ENCODE measurements at regions not wholly inside any gene's neighbourhood (a gene's known extent, or its start where the extent isn't known, plus 50 kb on each side); places are given as distances from the start of the nearest gene placed in this dataset.
"Not testable (repeated sequence)": the region's sequence is repeated elsewhere in the genome, so short reads cannot be mapped to it uniquely, and the experiment has no call there.

- H3K4me3 Mint-ChIP-seq, result no peak overlapping the region
- peaks cover 2% of the 10 kb centered on the region for H3K36me3 Mint-ChIP-seq
- no peak overlapping the region for H3K27ac Mint-ChIP-seq
- H3K9me3 Mint-ChIP-seq, result no peaks in the 10 kb centered on the region
- no peaks in the 10 kb centered on the region for H3K27me3 Mint-ChIP-seq
- no peaks in the 10 kb centered on the region for H3K4me1 Mint-ChIP-seq
Measured at GRCh38 chr14:58738876-58739275, 101.1 kb downstream of the DACT1 start.

GRCh38 chr14:58739674-58740073 is 101.9 kb downstream of the DACT1 start:
- no peaks in the 10 kb centered on the region for H3K4me1 Mint-ChIP-seq
- H3K27ac Mint-ChIP-seq, result no peak overlapping the region
- no peaks in the 10 kb centered on the region for H3K27me3 Mint-ChIP-seq
- H3K4me3 Mint-ChIP-seq, result no peak overlapping the region
- peaks cover 2% of the 10 kb centered on the region for H3K36me3 Mint-ChIP-seq
- no peaks in the 10 kb centered on the region for H3K9me3 Mint-ChIP-seq

GRCh38 chr14:58740379-58740935 is 102.7 kb downstream of the DACT1 start:
- H3K36me3 Mint-ChIP-seq, result peaks cover 2% of the 10 kb centered on the region
- H3K4me3 Mint-ChIP-seq, result no peak overlapping the region
- H3K9me3 Mint-ChIP-seq, result no peaks in the 10 kb centered on the region
- no peaks in the 10 kb centered on the region for H3K27me3 Mint-ChIP-seq
- H3K4me1 Mint-ChIP-seq, result no peaks in the 10 kb centered on the region
- peak overlapping the region; percentile 3 for H3K27ac Mint-ChIP-seq

GRCh38 chr14:58744801-58745394 is 107.1 kb downstream of the DACT1 start:
- Mint-ChIP-seq H3K27me3 (no peaks in the 10 kb centered on the region), H3K4me1 (peaks cover 12% of the 10 kb centered on the region), H3K9me3 (no peaks in the 10 kb centered on the region), H3K27ac (no peak overlapping the region), H3K4me3 (no peak overlapping the region), H3K36me3 (no peaks in the 10 kb centered on the region)

GRCh38 chr14:58746261-58746660 is 108.5 kb downstream of the DACT1 start:
- Mint-ChIP-seq H3K9me3 (no peaks in the 10 kb centered on the region), H3K27me3 (no peaks in the 10 kb centered on the region), H3K4me3 (no peak overlapping the region), H3K4me1 (peaks cover 16% of the 10 kb centered on the region), H3K36me3 (no peaks in the 10 kb centered on the region), H3K27ac (no peak overlapping the region)

DNA sequence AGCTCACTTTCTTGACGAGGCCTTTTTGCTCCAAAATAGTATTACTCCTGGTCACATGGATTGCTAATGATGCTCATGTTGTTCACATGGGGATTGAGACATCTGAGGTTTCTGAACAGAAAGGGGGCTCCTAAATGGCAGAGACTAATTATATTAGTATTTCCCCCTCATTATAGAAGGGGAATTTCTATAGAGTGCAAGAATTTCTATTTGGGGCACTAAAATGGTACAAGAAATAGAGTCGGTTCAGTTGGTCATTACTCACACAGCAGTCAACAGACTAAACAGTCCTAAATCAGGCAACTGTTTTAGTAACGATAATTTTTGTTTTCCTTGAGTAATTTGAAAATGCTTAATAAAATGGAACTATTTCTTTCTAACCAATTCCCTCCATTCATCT is 108.9 kb downstream of the DACT1 start:
- H3K4me1 Mint-ChIP-seq, result peaks cover 16% of the 10 kb centered on the region
- H3K4me3 Mint-ChIP-seq, result no peak overlapping the region
- no peaks in the 10 kb centered on the region for H3K27me3 Mint-ChIP-seq
- H3K36me3 Mint-ChIP-seq, result no peaks in the 10 kb centered on the region
- no peak overlapping the region for H3K27ac Mint-ChIP-seq
- no peaks in the 10 kb centered on the region for H3K9me3 Mint-ChIP-seq

GRCh38 chr14:58747181-58747580 is 109.4 kb downstream of the DACT1 start:
- no peak overlapping the region for H3K4me3 Mint-ChIP-seq

DNA sequence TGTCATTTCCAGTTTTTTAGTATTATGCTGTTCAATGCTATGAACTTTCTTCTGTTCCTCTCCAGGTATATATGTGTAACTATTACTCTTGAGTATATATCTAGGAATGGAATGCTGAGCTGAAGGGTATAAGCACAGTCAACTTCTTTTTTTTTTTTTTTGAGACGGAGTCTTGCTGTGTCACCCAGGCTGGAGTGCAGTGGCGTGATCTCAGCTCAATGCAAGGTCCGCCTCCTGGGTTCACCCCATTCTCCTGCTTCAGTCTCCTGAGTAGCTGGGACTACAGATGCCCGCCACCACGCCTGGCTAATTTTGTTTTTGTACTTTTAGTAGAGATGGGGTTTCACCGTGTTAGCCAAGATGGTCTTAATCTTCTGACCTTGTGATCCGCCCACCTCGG is 110.5 kb downstream of the DACT1 start:
- H3K27ac Mint-ChIP-seq, H3K36me3 Mint-ChIP-seq, H3K27me3 Mint-ChIP-seq, H3K9me3 Mint-ChIP-seq, H3K4me3 Mint-ChIP-seq: not testable (repeated sequence)
- peaks cover 16% of the 10 kb centered on the region for H3K4me1 Mint-ChIP-seq

More at GRCh38 chr14:58747181-58747580, 109.4 kb downstream of the DACT1 start:
- no peaks in the 10 kb centered on the region for H3K9me3 Mint-ChIP-seq
- no peaks in the 10 kb centered on the region for H3K36me3 Mint-ChIP-seq
- no peaks in the 10 kb centered on the region for H3K27me3 Mint-ChIP-seq
- peaks cover 16% of the 10 kb centered on the region for H3K4me1 Mint-ChIP-seq
- H3K27ac Mint-ChIP-seq, result no peak overlapping the region

DNA sequence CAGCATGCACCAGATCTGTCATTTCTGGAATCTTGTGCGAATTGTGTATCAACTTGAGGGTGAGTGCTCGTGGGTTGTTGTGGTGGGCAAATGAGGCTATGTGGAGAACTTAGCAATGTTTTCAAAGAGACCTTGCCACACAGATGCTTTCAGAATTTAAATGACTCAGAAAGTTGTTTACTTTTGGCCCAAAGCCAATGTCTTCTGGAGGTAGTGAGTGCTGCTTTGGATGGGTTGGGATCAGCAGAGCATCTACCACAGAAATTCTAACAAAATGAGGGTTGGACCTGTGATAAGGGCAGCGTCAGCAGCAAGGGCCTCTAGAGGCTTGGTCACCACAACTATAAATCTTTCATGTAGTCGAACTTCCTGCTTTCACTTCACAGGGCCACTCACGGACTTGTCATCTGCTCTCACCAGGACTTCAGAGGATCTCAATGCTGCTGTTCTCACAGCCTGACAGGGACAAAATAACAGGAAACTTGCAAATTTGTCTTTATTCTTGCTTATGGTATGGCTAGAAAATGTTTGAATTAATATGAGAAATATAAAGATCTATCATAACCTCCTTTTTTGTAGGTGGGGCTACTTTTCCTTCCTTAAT is 111.4 kb downstream of the DACT1 start:
- Mint-ChIP-seq H3K36me3 (no peaks in the 10 kb centered on the region), H3K27me3 (no peaks in the 10 kb centered on the region), H3K4me1 (peaks cover 16% of the 10 kb centered on the region), H3K4me3 (peak overlapping the region; percentile 8), H3K9me3 (no peaks in the 10 kb centered on the region), H3K27ac (no peak overlapping the region)

DNA sequence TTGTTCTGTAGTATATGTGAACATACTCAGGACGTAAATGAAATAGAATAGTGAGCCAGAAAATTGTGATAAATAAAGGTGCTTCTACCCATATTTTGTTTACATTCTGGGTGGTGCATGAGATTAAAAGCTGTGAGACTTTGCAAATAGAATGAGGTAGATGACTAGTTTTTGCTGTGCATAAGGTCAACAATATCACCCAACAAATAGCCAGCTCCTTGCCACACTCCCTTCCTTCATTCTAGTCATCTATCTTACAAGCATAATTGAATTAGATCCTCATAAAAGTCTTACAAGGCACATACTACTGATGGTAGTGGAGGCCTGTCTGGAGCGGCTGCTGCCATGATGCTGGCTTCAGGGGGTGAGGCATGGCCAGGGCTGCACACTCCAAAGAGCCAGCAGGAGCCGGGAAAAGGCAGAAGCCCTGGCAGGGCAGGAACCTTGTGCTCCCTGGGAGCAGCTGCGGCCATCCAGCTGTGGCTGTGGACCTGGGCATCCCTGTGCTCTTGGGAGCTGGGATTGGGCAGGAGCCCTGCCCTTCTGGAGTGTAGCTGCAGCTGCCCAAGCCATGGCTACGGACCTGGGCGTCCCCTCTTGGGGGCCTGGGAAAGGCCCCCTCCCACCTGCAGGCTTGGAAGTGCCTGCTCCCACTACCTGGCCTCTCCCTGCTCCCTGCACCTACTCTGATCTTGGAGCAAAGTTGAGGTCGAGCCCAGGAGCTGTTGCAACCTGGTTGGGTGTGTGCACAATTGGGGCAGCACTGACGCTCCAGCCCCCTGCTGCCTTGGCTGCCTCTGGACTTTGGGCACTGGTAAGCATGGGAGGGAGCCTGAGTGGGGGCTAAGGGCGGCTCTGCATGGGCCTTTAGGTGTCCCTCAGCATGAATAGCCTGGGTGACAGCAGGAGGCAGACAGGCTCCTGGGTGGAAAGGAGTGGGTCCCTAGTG is 112.8 kb downstream of the DACT1 start:
- H3K4me1 Mint-ChIP-seq, result peaks cover 16% of the 10 kb centered on the region
- H3K36me3 Mint-ChIP-seq, result no peaks in the 10 kb centered on the region
- no peak overlapping the region for H3K27ac Mint-ChIP-seq
- H3K4me3 Mint-ChIP-seq, result peak overlapping the region; percentile 23
- H3K9me3 Mint-ChIP-seq, result no peaks in the 10 kb centered on the region
- no peaks in the 10 kb centered on the region for H3K27me3 Mint-ChIP-seq

DNA sequence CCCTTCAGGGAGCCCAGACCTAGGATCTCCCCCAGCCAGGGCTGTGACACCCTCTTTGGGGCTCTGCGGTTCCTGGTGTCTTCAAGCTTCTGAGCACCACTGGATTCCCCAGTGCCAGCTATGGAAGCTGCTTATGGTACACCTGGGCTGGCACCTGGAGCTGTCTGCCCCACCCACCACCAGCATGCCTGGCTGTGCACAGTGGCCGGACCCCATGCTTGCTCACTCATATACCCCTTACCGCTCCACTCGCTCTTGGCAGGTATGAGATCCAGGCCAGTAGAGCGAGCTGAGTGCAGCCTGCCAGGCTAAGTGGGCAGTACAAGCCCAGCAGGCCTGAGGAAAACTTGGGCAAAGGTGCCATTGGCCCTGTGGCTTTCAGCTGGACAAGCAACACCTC is 114.0 kb downstream of the DACT1 start:
- no peaks in the 10 kb centered on the region for H3K36me3 Mint-ChIP-seq
- H3K4me1 Mint-ChIP-seq, result peaks cover 16% of the 10 kb centered on the region
- H3K27me3 Mint-ChIP-seq, result no peaks in the 10 kb centered on the region
- no peak overlapping the region for H3K27ac Mint-ChIP-seq
- H3K9me3 Mint-ChIP-seq, result no peaks in the 10 kb centered on the region
- no peak overlapping the region for H3K4me3 Mint-ChIP-seq

GRCh38 chr14:58752289-58752688 is 114.5 kb downstream of the DACT1 start:
- Mint-ChIP-seq H3K4me1 (peaks cover 16% of the 10 kb centered on the region), H3K4me3 (no peak overlapping the region), H3K27ac (no peak overlapping the region), H3K9me3 (no peaks in the 10 kb centered on the region), H3K27me3 (no peaks in the 10 kb centered on the region), H3K36me3 (no peaks in the 10 kb centered on the region)

GRCh38 chr14:58752771-58753201 is 115.0 kb downstream of the DACT1 start:
- Mint-ChIP-seq H3K4me1 (peaks cover 16% of the 10 kb centered on the region), H3K9me3 (no peaks in the 10 kb centered on the region), H3K4me3 (no peak overlapping the region), H3K27me3 (no peaks in the 10 kb centered on the region), H3K27ac (no peak overlapping the region), H3K36me3 (no peaks in the 10 kb centered on the region)

- no peak overlapping the region for H3K27ac Mint-ChIP-seq
Measured at GRCh38 chr14:58755031-58755925, 117.5 kb downstream of the DACT1 start.

DNA sequence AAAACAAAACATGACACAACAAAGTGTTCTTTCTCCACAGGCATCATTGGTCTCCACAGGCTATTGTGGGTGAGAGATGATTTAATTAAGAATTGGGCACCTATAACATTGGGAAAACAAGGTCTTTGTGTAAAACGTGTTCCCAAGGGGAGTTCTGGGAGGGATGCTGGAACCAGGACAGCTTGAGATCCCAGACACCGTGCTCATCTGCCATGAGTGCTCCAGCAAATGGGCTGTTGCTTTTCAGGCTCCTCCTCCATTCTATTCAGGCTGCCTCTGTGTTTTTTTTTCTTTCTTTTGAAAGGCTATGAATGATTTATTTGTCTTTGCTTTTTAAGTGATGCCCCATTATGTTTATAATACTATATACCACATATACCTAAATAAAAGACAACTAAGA is 122.4 kb downstream of the DACT1 start:
- H3K4me3 Mint-ChIP-seq, result no peak overlapping the region
- H3K27ac Mint-ChIP-seq, result no peak overlapping the region
- H3K9me3 Mint-ChIP-seq, result no peaks in the 10 kb centered on the region
- H3K4me1 Mint-ChIP-seq, result no peaks in the 10 kb centered on the region
- H3K36me3 Mint-ChIP-seq, result no peaks in the 10 kb centered on the region
- no peaks in the 10 kb centered on the region for H3K27me3 Mint-ChIP-seq

More at GRCh38 chr14:58755031-58755925, 117.5 kb downstream of the DACT1 start:
- H3K27me3 Mint-ChIP-seq, result no peaks in the 10 kb centered on the region
- H3K4me1 Mint-ChIP-seq, result peaks cover under 1% of the 10 kb centered on the region
- H3K4me3 Mint-ChIP-seq, result no peak overlapping the region
- no peaks in the 10 kb centered on the region for H3K9me3 Mint-ChIP-seq
- no peaks in the 10 kb centered on the region for H3K36me3 Mint-ChIP-seq

Data from activated naive CD4-positive, alpha-beta T cell treated with anti-CD3 and anti-CD28 coated beads, Interleukin-2, amount 50 U/mL, for 24 hours (primary cell).